NCI-H2171 treated with DMSO at 0.1 percent for 48 hours (cell line): ENCODE measurements at regions not wholly inside any gene's neighbourhood (a gene's known extent, or its start where the extent isn't known, plus 50 kb on each side); places are given as distances from the start of the nearest gene placed in this dataset.

Source experiments
- DNase-seq: peaks from one replicate; lab custom pipeline; 2025; lab: John Stamatoyannopoulos, UW

GRCh38 chr1:102071451-102071850 lies 74.7 kb upstream of the OLFM3 start:
- no peak for DNase-seq

DNA sequence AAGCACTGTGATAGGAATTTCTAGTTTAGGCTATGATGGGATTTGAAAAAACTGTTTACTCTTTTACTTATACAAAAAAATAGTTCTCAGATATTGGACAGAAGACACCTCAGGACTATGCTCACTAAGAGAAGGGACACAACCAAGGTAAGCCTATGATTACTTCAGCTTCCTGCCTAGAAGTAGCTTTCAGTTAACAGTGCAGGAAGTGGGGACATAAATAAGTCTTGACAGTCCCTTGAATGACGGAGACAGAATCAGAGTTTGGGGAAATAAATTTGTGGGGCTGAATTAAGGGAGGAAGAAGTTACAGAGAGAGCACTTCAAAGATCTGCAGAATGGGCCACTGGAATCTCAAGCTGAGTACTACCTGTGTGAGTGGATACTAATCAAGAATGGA lies 53.8 kb upstream of the OLFM3 start:
- DNase-seq = no peak

DNA sequence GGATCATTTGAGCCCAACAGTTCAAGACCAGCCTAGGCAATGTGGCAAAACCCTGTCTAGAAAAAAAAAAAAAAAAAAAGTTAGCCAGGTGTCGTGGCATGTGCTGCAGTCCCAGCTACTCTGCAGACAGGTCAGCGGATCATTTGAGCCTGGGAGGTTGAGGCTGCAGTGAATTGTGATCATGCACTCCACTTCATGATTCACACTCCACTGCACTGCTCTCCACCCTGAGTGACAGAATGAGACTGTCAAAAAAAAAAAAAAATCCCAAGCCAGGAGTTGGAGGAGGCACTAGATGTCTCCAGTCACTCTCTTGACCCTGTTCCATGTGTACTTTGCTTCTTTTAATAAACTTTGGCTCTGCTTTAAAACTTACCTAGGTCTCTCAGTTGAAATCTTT lies 51.0 kb upstream of the OLFM3 start:
- DNase-seq = no peak
